ENCODE measurements at regions not wholly inside any gene's neighbourhood (a gene's known extent, or its start where the extent isn't known, plus 50 kb on each side); places are given as distances from the start of the nearest gene placed in this dataset.

- no peak for TF ChIP-seq POLR2A (IDR thresholded peaks at IDR 0.05)
- TF ChIP-seq, protein P1, sequence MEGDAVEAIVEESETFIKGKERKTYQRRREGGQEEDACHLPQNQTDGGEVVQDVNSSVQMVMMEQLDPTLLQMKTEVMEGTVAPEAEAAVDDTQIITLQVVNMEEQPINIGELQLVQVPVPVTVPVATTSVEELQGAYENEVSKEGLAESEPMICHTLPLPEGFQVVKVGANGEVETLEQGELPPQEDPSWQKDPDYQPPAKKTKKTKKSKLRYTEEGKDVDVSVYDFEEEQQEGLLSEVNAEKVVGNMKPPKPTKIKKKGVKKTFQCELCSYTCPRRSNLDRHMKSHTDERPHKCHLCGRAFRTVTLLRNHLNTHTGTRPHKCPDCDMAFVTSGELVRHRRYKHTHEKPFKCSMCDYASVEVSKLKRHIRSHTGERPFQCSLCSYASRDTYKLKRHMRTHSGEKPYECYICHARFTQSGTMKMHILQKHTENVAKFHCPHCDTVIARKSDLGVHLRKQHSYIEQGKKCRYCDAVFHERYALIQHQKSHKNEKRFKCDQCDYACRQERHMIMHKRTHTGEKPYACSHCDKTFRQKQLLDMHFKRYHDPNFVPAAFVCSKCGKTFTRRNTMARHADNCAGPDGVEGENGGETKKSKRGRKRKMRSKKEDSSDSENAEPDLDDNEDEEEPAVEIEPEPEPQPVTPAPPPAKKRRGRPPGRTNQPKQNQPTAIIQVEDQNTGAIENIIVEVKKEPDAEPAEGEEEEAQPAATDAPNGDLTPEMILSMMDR (IDR thresholded peaks at IDR 0.05), result no peak
Observed at GRCh38 chr3:176937541-176937940, 259.7 kb downstream of the TBL1XR1 start.
